PC-3 (cell line): ENCODE measurements at regions not wholly inside any gene's neighbourhood (a gene's known extent, or its start where the extent isn't known, plus 50 kb on each side); places are given as distances from the start of the nearest gene placed in this dataset.

Experiments
- CTCF ChIP-seq: fragments of 300-600 bp; sonication (generic); conservative IDR thresholded peaks from 2 replicates; pipeline ENCODE4 v1.5.1; 2017; ENCODE audit warnings: antibody characterized with exemption, low read depth, mild to moderate bottlenecking, low read length
- EZH2 ChIP-seq: fragments of 300-600 bp; sonication (generic); IDR thresholded peaks from one replicate; pipeline ENCODE4 v1.6.1; 2017; ENCODE audit warnings: antibody characterized with exemption, mild to moderate bottlenecking, low read length; ENCODE audit not compliant: unreplicated experiment

GRCh38 chr2:12164689-12165088 is 418.3 kb downstream of the LPIN1 start:
- TF ChIP-seq CTCF: no peak
- TF ChIP-seq EZH2: no peak
